ENCODE measurements at regions not wholly inside any gene's neighbourhood (a gene's known extent, or its start where the extent isn't known, plus 50 kb on each side); places are given as distances from the start of the nearest gene placed in this dataset.

DNA sequence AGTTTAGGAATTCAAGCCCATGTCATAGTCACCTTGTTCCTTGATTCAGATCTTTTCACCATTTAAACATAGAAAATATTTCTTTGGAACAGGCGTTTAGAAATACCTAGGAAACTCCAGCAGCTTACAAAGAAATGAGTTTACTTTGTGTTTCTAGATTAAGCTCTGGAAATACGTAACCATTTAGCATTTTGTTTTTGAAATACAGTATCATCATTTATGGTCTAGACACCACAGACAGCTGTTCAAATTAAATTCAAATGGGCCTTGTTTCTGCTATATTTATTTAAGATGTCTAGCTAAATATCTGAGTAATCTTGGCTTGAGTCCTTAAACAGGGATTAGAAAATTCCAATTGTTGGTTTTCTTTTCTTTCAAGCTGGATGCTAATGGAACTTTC is 228.5 kb downstream of the NDFIP2 start:
- 22 to 59% methylated on average over 2 of the region's 2 CpGs for WGBS, 2 donors (ENCODE audit: low coverage in 1 of 2)
- no peaks in the 10 kb centered on the region for H3K36me3 ChIP-seq
- no peak for ATAC-seq
- no peaks in the 10 kb centered on the region for H3K4me1 ChIP-seq
- no peak overlapping the region for H3K27ac ChIP-seq
- no peak overlapping the region for H3K4me3 ChIP-seq
- TF ChIP-seq EP300 (IDR thresholded peaks at IDR 0.05): no peak
- no peak for TF ChIP-seq CTCF (IDR thresholded peaks at IDR 0.05)
- no peak for TF ChIP-seq POLR2A (IDR thresholded peaks at IDR 0.05)
- TF ChIP-seq POLR2AphosphoS5 (IDR thresholded peaks at IDR 0.05): no peak
- no peaks in the 10 kb centered on the region for H3K9me3 ChIP-seq
- H3K27me3 ChIP-seq: no peaks in the 10 kb centered on the region

- no peaks in the 10 kb centered on the region for H3K9me3 ChIP-seq
- TF ChIP-seq CTCF (IDR thresholded peaks at IDR 0.05) (no peak), POLR2AphosphoS5 (IDR thresholded peaks at IDR 0.05) (no peak), POLR2A (IDR thresholded peaks at IDR 0.05) (no peak), EP300 (IDR thresholded peaks at IDR 0.05) (no peak)
- no peak for ATAC-seq
- H3K27me3 ChIP-seq: no peaks in the 10 kb centered on the region
- no peak overlapping the region for H3K27ac ChIP-seq
- 88 to 100% methylated on average over 1 of the region's 1 CpG for WGBS, 2 donors (ENCODE audit: low coverage in 1 of 2)
- no peaks in the 10 kb centered on the region for H3K4me1 ChIP-seq
- no peak overlapping the region for H3K4me3 ChIP-seq
- H3K36me3 ChIP-seq: no peaks in the 10 kb centered on the region
These were observed 222.8 kb downstream of the NDFIP2 start for GRCh38 chr13:79703772-79704171.

GRCh38 chr13:79695754-79696153 is 214.8 kb downstream of the NDFIP2 start:
- no peaks in the 10 kb centered on the region for H3K9me3 ChIP-seq
- H3K27me3 ChIP-seq: no peaks in the 10 kb centered on the region
- no peaks in the 10 kb centered on the region for H3K4me1 ChIP-seq
- no peak overlapping the region for H3K4me3 ChIP-seq
- TF ChIP-seq POLR2A (IDR thresholded peaks at IDR 0.05) (no peak), EP300 (IDR thresholded peaks at IDR 0.05) (no peak), CTCF (IDR thresholded peaks at IDR 0.05) (no peak), POLR2AphosphoS5 (IDR thresholded peaks at IDR 0.05) (no peak)
- no peak for ATAC-seq
- H3K36me3 ChIP-seq: no peaks in the 10 kb centered on the region
- H3K27ac ChIP-seq: no peak overlapping the region
- 86 to 90% methylated on average over 2 of the region's 2 CpGs for WGBS, 2 donors (ENCODE audit: low coverage in 1 of 2)

- H3K36me3 ChIP-seq: no peaks in the 10 kb centered on the region
- no peak for ATAC-seq
- H3K9me3 ChIP-seq: no peaks in the 10 kb centered on the region
- H3K27ac ChIP-seq: no peak overlapping the region
- TF ChIP-seq POLR2AphosphoS5 (IDR thresholded peaks at IDR 0.05): no peak
- TF ChIP-seq POLR2A (IDR thresholded peaks at IDR 0.05): no peak
- TF ChIP-seq CTCF (IDR thresholded peaks at IDR 0.05): no peak
- no peak for TF ChIP-seq EP300 (IDR thresholded peaks at IDR 0.05)
- no peaks in the 10 kb centered on the region for H3K27me3 ChIP-seq
- no peak overlapping the region for H3K4me3 ChIP-seq
- no CpG with 5 or more reads among the region's 1 CpG for WGBS, 2 donors (ENCODE audit: low coverage in 1 of 2)
- H3K4me1 ChIP-seq: no peaks in the 10 kb centered on the region
These were observed 211.9 kb downstream of the NDFIP2 start for GRCh38 chr13:79692846-79693245.

- no peaks in the 10 kb centered on the region for H3K27me3 ChIP-seq
- 98 to 100% methylated on average over 3 of the region's 3 CpGs for WGBS, 2 donors (ENCODE audit: low coverage in 1 of 2)
- no peak for ATAC-seq
- no peaks in the 10 kb centered on the region for H3K9me3 ChIP-seq
- TF ChIP-seq POLR2A (IDR thresholded peaks at IDR 0.05) (no peak), EP300 (IDR thresholded peaks at IDR 0.05) (no peak), CTCF (IDR thresholded peaks at IDR 0.05) (no peak), POLR2AphosphoS5 (IDR thresholded peaks at IDR 0.05) (no peak)
- H3K27ac ChIP-seq: no peak overlapping the region
- H3K4me3 ChIP-seq: no peak overlapping the region
- no peaks in the 10 kb centered on the region for H3K36me3 ChIP-seq
- no peaks in the 10 kb centered on the region for H3K4me1 ChIP-seq
These were observed 210.9 kb downstream of the NDFIP2 start for GRCh38 chr13:79691826-79692225.

Measured in gastroesophageal sphincter (tissue), 4 donors.